SK-N-SH treated with all-trans-retinoic acid at 6 μM for 48 hours (cell line): ENCODE measurements at regions not wholly inside any gene's neighbourhood (a gene's known extent, or its start where the extent isn't known, plus 50 kb on each side); places are given as distances from the start of the nearest gene placed in this dataset.

ENCODE experiments used
- ARNTL ChIP-seq: fragments of 450-650 bp; formaldehyde crosslinking; IDR thresholded peaks from 2 replicates; pipeline ENCODE4 v1.5.0; 2020; ENCODE audit warnings: low read depth, mild to moderate bottlenecking, moderate library complexity, borderline replicate concordance
- ZFP3 ChIP-seq: fragments of 250-450 bp; sonication (Bioruptor Pico); IDR thresholded peaks from 2 replicates; pipeline ENCODE4 v1.5.0; 2020; ENCODE audit warnings: mild to moderate bottlenecking, moderate library complexity
- ZFP30 ChIP-seq: fragments of 450-650 bp; formaldehyde crosslinking; IDR thresholded peaks from 2 replicates; pipeline ENCODE4 v1.5.0; 2022; ENCODE audit warnings: mild to moderate bottlenecking, moderate library complexity
- TF ChIP-seq, protein P1 (sequence below): fragments of 250-450 bp; sonication (Bioruptor Pico); IDR thresholded peaks from 2 replicates; pipeline ENCODE4 v1.8.0; 2020; ENCODE audit warnings: mild to moderate bottlenecking, moderate library complexity, borderline replicate concordance

DNA sequence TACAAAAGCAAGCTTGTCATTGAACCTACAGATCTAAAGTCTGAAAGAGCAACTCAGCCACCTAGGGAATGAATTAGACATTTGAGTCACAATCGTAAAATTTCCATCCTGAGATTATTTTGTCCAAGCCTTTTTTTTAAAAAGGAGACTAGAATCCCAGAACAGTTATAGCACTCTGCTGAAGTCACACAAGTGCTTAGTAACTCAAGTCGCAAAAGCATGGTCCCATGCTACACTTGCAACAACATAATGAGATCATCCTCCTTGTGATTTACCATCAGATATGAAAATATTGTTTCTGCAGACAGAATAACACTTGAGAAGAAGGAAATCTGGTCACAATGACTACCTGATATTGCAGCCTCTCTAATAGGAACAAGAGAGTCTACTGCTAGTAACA lies 106.7 kb downstream of the ZIC4 start:
- TF ChIP-seq, protein P1, sequence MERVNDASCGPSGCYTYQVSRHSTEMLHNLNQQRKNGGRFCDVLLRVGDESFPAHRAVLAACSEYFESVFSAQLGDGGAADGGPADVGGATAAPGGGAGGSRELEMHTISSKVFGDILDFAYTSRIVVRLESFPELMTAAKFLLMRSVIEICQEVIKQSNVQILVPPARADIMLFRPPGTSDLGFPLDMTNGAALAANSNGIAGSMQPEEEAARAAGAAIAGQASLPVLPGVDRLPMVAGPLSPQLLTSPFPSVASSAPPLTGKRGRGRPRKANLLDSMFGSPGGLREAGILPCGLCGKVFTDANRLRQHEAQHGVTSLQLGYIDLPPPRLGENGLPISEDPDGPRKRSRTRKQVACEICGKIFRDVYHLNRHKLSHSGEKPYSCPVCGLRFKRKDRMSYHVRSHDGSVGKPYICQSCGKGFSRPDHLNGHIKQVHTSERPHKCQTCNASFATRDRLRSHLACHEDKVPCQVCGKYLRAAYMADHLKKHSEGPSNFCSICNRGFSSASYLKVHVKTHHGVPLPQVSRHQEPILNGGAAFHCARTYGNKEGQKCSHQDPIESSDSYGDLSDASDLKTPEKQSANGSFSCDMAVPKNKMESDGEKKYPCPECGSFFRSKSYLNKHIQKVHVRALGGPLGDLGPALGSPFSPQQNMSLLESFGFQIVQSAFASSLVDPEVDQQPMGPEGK (CRISPR knock-in tag), result no peak
- no peak for TF ChIP-seq ARNTL (CRISPR knock-in tag)
- TF ChIP-seq ZFP30 (CRISPR knock-in tag), result no peak
- TF ChIP-seq ZFP3, result no peak
